RKO (cell line): ENCODE measurements at regions not wholly inside any gene's neighbourhood (a gene's known extent, or its start where the extent isn't known, plus 50 kb on each side); places are given as distances from the start of the nearest gene placed in this dataset.
A peak's percentile ranks its signal among the peaks of the same experiment; 100 is the strongest.
"Not testable (repeated sequence)": the region's sequence is repeated elsewhere in the genome, so short reads cannot be mapped to it uniquely, and the experiment has no call there.

ENCODE experiments used
- DNase-seq: peaks from one replicate; pipeline ENCODE4 v3.0.0-alpha.2; 2016; ENCODE audit warnings: low spot score

DNA sequence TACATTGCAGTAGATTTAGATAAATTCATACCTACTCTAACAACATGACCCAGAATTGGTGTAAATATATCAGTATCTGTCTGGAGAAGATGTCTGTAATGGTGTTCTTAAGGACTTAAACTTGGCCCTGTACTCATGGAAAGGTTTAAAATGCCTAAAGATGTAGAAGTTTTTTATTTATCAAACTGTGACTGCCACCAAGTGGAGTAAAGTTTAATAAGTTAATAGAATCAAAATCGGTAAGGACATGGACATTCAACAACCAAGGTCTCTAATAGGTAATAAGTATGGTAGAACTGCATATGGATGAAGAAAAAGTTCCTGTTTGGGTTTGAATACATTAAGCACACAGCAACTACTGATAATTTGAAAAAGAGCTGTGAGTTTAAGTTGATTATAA is 474.0 kb upstream of the NDST3 start:
- peak; percentile 60 for DNase-seq

DNA sequence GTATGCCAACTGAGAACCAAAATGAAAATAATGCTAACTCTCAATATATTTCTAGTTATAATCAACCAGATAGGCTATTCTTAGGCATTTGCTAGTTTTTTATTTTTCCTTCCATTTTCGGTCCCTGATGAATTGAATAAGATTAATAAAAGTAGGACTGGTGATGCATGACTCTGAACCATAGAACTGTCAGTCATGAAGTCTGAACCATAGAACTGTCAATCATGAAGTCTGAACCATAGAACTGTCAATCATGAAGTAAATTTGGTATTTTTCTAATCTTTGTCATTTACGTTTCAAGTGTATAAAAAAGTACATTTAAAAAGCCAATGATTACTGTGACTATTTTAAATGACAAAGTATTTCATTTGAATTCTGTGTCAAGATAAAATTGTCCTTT is 460.2 kb upstream of the NDST3 start:
- DNase-seq: no peak

DNA sequence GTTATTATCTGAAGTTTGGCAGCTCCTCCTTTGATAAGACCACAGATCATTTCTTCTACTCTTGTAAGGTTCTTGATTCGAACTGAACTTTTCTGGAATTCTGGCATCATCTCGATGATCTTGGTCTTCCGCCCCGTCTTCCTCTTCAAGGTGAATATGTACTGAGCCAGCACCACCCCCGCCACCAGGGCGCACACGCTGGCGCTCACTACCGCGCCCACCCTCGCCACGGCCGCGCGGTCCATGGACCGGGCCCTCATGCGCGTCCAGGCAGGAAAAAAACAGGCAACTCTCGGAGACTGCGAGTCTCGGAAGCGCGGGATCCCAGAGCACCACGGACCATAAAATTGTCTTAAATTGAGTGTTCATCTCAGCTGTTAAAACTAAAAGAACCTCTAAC is 458.4 kb upstream of the NDST3 start:
- DNase-seq: no peak

DNA sequence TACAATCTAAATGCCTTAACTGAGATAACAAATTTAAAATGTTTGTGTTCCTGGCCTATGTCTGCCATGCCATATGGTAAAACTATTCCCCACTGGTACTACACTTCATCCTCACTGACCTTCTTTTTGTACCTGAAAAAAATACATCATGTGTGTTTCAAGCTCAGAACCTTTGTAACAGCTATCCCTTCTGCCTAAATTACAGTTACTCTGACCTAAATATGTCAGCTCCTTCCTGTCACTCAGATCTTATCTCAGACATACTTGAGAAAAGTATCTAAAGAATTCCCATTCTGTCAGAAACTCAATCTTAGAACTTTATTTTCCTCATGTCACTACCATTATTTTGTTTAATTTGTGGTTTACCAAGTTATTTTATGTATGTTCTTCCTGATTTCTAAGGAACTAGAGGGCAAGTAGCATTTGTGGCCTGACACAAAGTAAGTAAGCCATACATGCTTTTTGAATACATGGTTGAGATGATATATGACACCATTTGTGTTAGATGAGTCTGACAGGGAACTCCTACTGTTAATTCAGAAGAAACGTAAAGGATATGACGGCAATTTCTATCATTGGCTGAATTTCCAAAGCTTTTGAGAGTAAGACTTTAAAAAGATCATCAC is 456.5 kb upstream of the NDST3 start:
- DNase-seq: no peak

DNA sequence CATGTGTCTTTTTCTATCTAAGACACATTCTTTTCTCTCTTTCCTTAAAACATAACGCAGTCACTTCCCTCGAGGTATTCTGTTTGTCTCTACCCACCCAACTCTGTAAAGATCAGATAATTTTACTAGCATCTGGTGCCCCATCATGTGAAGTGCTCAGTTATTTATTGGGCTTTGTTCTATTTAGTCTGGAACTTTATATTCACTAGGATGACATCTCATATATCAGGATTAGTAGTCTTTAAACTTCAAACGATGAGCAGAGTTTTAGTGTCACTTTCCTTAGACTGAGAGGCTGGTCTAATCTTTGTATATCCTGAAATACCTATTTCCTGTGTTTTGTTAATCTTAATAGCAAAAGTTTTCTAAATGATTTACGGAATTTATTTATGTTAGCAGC is 445.5 kb upstream of the NDST3 start:
- DNase-seq: no peak

DNA sequence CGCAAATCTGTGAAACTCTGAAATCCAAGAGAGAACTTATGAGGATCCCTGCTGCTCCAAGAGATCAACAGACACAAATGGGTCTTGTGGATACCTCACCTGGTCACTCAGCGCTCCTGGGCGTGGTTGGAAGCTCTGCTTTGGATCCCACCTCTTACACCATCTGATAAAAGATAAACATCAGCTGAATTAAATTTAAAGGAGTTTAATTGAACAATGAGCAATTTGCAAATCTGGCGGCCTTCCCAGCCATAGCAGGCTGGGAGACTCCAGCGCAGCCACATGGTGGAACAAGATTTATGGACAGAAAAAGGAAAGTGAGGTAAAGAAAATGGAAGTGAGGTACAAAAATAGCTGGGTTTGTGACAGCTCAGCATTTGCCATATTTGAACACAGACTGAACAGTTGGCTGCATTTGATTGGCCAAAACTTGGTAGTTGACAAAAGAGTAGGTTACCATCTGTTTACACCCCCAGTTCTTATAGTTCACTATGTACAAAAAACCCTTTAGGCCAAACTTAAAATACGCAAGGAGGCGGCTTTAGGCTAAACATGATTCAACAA is 437.3 kb upstream of the NDST3 start:
- no peak for DNase-seq

DNA sequence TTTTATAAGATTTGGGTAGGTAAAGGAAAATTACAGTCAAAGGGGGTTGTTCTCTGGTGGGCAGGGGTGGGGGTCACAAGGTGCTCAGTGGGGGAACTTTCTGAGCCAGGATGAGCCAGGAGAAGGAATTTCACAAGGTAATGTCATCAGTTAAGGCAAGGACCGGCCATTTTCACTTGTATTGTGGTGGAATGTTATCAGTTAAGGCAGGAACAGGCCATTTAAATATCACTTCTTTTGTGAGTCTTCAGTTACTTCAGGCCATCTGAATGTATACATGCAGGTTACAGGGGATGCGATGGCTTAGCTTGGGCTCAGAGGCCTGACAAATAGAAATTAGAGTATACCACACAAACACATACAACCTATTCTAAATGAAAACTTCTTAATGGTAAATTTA is 434.9 kb upstream of the NDST3 start:
- not testable (repeated sequence) for DNase-seq

DNA sequence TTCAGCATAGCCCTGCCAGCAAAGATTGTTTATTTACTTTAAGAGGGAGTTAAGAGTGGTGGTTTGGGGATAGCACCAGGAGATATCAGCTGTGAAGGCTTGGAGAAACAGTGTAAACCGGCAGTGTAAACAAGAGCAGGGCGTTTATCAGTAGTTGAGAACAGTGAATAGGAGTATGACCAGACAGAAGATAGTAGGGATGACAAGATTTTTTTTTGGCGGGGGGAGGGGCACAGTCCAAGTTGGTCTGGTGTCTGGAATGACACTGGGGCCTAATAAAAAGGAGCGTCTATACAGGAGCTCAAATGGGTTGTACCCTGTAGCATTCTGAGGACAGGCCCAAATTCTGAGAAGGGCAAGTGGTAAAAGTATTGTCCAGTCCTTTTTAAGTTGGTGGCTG is 433.4 kb upstream of the NDST3 start:
- not testable (repeated sequence) for DNase-seq

DNA sequence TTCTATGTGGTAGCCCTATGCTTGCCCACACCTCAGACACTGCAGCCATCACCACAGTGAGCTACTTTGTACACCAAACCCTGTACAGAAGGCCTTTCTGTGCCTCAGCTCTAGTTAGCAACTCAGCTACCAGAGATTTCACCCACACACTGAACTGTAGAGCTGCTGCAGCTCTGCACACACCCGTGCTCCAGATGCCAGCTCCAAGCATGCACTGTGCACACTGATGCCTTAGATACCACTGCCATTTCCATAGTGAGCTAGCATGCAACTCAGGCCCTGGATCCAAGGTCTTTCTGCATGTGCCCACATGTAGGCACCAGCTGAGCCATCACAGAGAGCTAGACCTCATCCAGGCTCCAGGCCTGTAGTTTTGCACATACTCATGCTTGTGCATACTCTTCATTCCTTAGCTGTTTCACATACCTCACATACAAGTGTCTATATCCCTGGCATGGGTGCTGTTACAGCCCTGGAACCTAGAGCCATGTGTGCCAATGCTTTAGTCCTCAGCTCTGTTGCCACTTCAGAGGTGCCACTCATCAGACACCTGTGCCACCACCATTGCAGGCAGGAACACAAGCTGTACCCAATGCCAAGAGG is 423.5 kb upstream of the NDST3 start:
- no peak for DNase-seq

DNA sequence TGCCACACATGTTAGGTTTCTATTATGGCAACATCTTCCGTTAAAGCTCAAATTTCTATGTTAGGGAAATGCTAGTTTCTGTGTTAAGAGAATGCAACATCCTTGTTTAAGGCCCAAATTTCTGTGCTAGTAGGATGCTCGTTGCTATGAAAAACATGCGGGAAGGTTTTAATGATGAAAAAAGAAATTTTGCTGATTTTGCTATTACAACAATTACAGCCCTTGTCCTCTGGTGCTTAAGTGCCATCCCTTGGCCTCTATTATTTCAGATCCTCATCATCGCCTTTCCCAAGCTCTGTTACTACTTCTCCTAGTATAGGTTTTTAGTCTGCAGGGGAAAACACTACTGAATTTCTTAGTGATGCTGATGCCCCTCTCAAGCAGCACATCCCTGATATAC is 412.6 kb upstream of the NDST3 start:
- DNase-seq: no peak

DNA sequence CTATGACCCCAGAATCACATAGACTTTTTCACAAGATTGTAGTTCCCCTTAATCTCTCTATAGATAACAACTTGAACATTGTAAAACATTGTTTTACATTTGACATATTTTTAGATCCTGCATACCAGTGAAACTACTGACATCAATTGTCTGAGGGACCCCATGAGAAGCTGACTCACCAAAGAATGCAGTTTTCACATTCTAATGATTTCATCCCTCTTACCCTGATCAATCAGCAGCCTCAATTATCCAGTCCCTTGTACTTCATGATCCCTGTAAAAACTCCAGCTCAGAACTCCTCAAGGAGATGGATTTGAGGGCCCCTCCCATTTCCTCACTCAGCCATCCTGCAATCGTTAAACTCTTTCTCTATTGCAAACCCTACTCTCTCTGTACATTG is 411.0 kb upstream of the NDST3 start:
- DNase-seq: no peak

DNA sequence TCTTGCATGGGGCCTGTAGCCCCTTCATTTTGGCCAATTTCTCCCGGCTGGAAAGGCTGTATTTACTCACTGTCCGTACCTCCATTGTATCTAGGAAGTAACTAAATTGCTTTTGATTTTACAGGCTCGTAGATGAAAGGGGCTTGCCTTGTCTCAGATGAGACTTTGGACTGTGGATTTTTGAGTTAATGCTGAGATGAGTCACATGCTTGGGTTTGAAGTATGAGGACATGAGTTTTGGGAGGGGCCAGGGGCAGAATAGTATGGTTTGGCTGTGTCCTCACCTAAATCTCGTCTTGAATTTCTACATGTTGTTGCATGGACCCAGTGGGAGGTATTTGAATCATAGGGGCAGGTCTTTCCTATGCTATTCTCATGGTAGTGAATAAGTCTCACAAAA is 407.6 kb upstream of the NDST3 start:
- no peak for DNase-seq

DNA sequence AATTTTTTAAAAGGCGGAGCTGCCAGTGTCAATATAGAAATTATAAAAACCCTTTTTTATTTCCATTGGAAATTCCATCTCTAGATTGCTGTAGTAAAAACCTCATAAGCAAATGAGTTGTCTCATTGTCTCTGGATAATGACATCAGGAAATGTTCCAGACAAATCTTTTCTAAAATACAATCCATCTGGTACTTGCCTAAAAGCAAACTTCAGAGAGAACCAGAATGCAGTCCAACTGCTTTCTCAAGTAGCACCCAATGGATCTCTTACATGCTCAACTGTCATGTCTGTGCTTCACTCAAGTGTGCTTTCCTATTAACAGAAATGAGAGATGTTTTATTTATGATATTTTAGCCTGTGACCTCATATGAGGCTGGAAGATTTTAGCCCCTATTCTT is 399.6 kb upstream of the NDST3 start:
- no peak for DNase-seq

DNA sequence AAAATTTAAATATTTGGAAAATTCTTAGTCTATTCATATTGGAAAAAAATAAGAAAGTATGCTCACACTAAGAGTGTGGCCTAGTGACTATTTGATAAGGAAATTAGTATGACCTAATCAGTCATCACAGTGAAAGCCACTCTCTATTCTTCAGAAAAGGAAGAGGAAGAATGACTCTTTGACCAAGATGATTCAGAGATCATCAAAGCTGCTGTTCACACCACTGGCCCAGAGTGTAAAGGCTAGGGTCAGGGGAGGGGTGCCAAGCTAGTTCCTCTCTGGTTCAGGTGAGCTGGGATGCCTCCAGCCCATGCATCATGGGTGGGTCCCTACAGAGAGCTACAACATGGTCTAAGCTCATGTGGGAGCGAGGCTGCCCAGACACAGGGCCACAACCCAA is 396.9 kb upstream of the NDST3 start:
- peak; percentile 53 for DNase-seq

DNA sequence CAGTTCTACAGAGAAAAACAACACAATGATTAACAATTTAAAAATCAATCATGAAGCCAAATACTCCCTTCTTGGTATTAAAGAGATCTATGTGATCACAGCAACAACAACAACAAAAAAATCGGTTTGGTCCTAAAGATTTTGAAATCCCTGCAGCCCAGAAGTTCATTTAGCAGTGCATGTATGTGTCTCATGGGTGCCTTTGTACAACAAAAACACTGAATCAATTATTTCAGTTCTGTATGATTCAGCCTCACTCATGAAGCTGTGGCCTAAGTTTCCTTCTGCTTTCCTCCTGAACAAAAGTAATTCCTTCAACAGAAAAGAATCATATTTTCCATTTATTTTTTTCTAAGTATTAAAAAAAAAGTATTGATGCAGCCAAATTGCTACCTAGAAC is 393.4 kb upstream of the NDST3 start:
- DNase-seq: no peak

DNA sequence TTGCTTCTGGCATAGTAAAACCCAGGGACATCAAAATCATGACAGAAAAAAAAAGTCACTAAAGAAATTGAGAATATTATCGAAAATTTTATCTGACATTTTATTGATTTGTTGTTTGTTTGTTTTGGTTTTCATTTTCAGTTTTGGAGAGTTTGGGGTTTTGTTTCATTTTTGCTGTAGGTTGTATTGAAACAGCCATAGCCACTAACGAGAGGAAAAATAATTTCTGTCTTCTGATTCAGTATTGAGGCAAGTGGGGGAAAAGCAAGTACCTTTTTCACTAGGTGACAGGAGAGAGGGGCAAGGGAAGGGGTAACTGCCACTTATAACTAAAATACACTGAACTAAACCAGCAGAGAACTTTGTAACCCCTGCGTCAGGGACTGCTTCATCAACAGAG is 392.8 kb upstream of the NDST3 start:
- DNase-seq: no peak

DNA sequence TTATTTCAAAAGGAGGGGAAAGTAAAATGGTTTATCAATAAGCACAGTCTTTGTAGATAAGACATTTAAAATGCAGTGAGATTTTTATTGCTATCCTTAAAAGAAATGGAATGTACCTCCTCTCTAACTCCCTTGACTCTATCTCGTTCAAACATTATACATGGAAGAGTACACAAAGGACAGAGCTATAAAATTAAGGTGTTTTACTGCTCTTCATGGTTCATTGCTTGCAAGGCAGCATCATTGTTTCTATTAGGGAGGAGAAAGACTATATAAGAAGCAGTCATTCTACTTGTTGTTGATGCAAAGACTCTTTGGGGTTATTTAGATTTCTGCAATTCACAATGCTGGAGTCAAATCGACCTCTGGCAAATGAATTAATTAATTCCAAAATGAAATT is 380.2 kb upstream of the NDST3 start:
- no peak for DNase-seq

DNA sequence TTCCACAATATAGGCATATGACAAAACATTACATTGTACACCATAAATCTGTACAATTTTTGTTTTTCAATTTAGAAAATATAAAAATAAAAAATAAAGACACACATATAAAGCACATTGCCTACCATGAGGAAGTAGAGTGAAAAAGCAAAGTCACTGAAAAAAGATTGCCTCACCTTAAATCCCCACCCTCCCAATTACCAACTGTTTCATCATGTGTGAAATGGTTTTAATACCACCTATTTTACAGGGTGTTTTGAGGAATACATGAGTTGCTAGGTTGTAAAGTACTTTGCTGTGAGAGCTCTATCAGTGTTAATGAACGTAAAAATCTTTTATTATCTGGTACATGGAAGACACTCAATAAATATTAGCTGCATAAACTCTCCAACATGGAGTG is 373.6 kb upstream of the NDST3 start:
- DNase-seq: no peak

DNA sequence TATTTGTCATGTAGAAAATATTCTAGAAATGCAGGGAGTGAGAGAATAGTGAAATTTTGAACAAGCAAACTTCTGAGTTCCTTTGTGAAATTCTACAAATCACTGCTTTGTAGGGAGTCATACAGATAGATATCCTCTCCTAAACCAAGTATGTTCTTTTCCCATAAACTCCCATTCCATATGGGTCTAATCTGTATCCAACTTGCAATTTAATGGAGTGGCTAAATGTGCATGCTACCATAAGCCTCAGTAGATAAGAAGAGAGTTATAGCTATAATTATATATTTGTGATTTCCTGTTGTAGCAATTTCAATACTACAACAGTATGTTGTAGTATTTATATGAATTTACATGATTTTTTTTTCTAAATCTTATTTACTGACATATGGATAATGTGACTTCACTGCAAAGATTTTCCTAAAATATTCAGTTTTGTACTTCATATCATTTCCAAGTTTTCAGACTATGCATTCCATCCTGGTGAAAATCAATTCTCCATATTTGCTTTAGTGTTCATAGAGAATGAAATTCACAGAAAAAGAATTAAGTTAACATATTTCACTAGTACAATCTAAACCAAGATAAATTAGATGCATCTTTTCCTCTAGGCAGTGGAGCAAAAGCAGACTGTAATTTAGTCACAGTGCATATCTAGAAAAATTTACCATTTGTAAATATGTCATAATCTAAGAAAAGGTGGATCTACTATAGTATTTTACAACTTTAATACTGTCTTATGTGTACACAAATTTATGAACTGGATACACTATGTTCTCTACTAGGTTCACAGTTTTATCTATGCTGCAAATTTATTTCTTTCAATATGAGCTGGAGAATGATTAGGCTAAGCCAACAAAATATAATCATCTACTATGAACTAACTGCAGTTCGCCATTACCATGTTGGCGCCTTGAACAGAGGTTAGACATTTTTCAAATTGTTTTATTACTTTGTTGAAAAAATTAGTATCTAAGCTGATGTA is 372.9 kb upstream of the NDST3 start:
- DNase-seq: no peak

DNA sequence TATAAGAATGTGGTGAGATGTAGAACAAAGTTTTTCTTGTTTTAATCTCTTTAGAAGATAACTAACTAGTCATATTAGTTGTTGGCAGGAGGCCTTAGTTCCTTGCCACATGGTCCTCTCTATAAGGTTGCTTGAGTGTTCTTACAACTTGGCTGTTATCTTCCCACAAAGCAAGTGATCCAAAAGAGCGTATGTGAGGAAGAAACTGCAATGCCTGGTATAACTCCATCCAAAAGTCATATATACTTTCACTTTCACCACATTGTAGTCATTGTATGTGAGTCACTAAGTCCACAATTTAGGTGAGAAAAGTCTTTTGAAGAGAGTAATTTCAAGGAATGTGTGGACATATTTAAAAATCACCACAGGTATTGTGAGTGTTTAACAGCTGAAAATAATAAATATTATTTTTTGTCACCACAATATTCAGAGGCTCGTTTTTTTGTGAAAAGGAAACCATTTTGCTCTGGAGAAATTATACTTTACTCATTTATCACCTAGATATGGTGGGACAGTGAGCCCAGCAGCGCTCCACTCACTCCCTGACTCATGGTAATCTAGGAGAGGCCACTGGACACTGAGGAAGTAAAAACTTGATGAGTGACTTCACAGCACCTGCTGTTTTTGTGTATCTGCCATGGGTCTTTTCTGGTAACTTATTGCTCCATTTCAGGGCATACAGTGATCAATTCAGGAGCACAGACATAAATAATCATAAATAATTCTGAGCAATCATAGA is 369.4 kb upstream of the NDST3 start:
- peak; percentile 59 for DNase-seq

DNA sequence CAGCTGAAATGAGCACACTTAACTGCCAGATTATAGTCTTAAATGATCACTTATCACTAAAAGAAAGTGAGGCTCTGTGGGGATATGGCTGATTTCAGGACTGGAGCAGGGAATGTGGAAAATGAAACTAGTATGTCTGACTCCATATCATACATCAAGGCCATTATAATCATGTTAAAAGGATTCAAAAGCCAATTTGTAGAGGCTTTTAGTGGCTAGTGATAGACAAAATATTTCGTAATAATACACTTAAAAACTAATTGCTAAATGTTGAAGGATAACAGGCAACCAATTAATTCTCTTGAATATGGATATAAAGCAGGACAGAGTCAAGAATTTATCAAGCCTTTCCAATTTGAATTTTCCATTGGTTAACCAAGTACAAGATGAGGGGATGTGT is 358.1 kb upstream of the NDST3 start:
- no peak for DNase-seq

DNA sequence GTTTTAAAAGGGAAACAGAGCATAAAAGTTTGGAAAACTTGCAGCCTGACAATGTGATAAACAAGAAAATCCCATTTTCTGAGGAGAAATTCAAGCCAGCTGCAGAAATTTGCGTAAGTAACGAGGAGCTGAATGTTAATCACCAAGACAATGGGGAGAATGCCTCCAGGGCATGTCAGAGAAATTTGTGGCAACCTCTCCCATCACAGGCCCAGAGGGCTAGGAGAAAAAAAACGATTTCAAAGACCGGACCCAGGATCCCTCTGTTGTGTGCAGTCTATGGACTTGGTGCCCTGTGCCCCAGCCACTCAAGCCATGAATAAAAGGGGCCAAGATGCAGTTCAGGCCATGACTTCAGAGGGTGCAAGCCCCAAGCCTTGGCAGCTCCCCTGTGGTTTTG is 355.4 kb upstream of the NDST3 start:
- no peak for DNase-seq
